GM21423 (cell line): ENCODE measurements at regions not wholly inside any gene's neighbourhood (a gene's known extent, or its start where the extent isn't known, plus 50 kb on each side); places are given as distances from the start of the nearest gene placed in this dataset.

Experiments used
- ATAC-seq: cut with Tn5 transposase; IDR thresholded peaks from one replicate; pipeline ENCODE4 v1.9.1; 2021; ENCODE audit warnings: mild to moderate bottlenecking, moderate library complexity; ENCODE audit not compliant: unreplicated experiment

DNA sequence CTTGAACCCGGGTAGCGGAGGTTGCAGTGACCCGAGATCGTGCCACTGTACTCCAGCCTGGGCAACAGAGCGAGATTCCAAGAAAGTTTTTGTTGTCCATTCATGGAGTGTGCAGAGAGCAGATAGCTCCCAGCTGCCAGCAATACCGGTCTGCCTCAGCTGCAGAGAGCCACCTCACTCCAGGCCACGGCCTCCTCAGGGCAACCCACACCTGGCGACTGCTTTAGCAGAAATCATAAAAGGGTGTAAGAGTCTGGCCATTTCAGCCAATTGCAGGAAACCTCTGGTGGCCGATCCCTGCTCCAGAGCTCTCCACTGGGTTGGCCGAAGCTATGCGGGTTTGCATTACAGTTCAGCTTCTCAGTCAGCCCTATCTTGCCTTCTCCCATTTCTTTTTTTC, 227.4 kb upstream of the BCOR start:
- ATAC-seq, result no peak

DNA sequence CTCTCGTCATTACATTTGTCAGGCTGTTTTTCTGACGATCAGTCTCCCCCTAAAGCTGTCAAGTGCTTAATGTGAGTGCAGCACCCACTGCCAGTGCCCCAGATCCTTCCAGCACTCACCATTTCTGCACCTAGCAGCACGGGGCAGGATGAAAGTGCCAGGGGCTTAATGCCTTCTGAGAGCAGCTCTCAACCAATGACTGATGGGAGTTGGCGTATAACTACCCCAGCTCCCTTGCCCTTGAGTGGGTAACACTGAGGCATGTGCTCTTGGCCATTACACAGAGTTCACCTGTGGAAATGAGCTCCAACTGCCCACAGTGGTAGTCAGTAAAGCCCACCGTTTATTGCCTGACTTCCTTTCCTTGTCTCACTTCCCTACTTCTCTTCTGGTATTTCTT, 226.2 kb upstream of the BCOR start:
- no peak for ATAC-seq

DNA sequence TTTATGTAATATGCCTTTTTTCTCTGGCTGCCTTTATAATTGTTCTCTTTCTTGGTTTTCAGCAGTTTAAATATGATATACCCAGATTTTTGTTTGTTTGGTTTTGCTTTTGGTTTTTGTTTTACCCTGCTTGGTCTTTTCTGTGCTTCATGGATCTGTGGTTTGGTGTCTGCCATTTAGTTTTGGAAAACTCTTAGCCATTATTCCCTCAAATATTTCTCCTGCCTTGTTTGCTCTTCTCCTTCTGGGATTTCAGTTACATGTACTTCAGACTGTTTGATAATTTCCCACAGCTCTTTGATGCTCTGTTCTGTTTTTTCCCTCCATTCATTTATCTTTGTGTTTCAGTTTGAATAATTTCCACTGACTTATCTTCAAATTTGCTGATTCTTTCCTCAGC, 223.1 kb upstream of the BCOR start:
- ATAC-seq, result no peak

DNA sequence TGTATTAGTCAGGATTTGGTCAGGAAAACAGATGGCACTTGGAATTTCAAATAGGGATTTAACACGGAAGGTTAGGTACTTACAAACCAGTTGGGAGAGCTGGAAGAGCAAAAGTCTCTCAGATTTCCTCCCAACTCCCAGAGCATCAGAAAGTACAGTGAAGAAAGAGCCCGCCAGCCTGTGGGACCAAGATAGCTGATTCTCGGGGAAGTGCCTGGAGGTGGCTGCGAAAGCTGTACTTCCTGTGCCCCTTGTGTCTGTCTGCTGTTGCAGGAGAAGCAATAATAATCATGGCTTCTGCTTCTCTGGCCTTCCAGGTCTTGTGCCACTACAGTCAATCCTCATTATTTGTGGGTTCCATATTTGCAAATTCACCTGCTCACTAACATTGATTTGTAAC, 221.0 kb upstream of the BCOR start:
- ATAC-seq, result no peak

DNA sequence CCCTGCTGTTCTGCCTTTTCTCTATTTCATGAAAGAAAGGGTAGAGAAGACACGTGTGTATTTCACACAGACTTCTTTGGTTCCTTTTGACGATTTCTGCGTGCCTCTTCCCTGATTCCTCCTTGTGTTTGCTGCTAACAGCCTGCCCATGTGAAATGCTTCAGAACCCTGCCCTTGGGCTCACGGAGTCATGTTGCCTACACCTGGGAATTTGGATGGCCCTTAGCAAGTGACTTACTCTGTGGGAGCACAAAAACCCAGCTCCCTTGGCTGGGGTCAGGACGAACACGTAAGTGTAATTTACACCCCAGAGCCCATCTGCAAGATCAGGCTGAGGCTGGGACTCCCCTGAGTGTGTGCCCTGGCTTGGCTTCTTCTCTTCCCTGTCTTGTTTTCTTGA, 220.3 kb upstream of the BCOR start:
- ATAC-seq, result no peak

DNA sequence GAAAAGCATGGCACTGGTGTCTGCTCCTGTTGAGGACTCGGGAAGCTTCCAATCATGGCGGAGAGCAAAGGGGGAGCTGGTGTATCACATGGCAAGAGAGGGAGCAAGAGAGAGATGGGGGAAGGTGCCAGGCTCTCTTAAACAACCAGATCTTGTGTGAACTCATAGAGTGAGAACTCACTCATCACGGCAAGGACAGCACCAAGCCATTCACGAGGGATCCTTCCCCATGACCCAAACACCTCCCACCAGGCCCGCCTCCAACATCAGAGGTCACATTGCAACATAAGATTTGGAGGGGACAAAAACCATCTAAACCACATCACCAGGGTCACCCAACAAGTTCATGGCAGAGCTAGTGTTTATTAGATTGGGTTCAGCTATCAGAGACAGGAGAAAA, 218.7 kb upstream of the BCOR start:
- no peak for ATAC-seq

DNA sequence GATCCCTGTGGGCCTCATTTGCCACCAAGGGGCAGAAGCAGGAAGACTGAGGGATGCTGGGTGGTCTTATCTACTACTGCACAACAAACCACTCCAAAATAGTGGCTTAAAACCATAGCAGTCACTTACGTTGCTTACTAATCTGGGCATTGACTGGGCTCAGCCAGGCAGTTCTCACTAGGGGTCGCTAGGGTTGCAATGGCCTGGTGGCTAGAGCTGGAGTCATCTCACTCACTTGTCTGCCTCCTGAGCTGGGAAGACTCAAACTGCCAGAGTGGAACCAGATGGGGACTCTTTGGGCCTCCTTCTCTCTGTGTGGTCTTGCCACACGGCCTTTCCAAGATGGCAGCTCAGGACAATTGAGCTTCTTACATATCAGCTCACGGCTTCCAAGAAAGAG, 216.3 kb upstream of the BCOR start:
- no peak for ATAC-seq

DNA sequence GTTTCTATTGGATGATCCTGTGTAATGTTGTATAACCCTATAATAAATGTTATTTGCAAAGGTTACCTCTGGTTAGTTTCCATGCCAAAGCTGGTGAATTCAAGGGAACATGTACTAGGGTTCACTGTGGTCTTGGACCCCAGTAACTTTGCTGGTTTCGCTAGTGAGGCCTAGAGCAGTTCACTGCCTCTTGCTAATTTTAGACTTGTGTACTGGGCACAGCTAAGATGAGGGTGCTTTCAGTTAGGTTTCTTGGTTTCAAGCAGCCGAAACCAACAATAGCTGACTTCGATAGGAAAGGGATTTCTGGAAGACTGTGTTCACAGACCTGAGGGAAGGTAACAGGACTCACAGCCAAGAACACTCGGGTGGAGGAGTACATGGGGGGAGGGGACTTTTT, 215.5 kb upstream of the BCOR start:
- ATAC-seq, result no peak

DNA sequence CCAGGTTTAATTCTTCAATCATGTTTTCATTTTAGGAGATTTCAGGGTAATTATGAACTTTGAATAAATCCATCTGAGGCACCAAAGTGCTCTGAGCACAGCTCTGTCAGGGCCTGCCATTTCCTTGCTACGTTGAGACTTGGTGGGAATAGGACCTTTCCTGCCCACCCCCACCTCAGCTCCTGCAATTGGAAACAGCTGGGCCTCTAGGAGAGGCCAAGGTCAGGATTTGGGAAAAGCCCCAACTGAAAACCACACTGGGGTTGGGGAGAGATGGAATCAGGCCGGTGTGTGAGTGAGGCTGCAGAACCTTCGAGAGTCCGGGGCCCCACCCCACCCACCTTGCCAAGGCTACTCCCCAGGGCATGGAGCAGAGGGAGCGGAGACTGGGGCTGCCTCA, 212.7 kb upstream of the BCOR start:
- no peak for ATAC-seq

DNA sequence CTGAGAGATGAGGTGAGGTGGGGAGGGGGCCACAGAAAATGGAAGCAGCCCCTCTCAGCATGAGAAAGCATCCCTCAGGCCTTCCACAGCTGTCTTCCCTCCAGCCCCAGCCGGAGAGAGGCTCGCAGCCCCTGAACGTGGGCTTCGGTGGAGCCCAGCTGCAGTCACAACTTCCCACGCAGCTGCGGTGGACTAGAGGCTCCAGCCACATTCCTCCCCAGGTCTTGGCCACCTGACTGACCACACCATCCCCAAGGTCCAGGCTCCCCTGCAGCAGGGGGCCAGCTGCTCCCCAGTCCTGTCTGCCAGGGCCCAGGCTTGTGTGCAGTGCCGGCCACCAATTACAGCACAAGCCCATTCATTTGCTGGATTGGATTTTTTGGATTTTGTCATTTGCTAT, 212.3 kb upstream of the BCOR start:
- ATAC-seq, result no peak

DNA sequence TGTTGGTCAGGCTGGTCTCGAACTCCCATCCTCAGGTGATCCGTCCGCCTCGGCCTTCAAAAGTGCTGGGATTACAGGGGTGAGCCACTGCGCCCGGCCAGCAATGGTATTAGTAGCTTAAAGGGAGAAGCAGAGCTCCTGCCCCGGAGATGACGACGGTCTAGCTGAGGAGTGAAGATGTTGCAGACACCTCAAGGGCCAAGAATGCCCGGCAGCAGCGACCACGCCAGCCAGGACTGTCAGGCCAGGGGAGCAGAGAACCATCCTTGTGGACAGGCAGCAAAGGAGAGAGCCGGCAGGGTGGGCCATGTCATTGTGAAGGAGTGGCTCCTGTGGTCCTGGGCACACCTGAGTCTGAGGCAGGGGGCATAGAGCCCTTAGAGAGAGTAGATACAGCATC, 210.1 kb upstream of the BCOR start:
- ATAC-seq, result no peak

DNA sequence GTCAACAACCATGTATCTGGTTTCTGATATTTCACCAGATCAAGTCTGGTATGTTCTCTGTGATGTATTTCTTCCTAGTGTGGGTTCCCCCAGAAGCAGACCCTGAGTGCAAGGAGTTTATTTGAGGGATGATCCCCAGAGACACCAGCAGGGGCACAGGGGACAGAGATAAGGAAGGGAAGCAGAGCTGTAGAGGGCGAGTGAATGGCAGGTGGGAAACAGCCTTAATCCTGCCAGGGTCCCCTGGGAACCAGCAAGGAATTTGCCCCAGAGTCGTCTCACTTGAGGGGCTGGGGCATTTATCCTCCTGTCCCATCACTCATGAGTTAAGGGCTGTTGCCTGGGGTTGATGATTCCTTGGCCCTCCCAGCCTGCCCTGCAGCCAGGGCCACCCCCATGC, 206.4 kb upstream of the BCOR start:
- ATAC-seq, result no peak

DNA sequence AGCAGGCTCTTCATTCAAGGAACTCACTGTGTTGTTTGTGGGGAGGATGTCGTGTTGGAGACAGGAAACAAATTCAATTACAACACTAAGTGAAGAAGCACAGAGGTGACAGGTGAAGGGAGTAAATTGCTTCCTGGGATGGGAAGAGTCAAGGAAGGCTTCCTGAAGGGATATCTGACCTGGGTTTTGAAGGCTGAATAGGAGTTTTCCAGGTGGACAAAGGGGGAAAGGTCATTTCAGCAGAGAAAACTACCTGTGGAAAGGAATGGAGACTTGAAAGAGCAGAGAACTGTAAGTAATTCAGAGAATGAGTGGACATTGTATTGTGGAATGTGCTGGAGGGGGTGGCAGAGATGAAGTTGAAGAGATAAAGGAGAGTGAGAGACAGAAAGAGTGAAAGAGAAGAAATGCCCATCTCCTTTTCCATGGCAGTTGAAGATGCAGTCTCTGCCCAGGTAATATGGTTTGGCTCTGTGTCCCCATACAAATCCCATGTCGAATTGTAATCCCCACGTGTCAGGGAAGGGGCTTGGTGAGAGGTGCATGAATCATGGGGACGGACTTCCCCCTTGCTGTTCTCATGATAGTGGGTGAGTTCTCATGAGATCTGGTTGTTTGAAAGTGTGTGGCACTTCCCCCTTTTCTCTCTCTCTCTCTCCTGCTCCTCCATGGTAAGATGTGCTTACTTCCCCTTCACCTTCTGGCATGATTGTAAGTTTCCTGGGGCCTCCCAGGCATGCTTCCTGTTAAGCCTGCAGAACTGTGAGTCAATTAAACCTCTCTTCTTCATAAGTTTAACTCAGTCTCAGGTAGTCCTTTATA, 205.7 kb upstream of the BCOR start:
- no peak for ATAC-seq

DNA sequence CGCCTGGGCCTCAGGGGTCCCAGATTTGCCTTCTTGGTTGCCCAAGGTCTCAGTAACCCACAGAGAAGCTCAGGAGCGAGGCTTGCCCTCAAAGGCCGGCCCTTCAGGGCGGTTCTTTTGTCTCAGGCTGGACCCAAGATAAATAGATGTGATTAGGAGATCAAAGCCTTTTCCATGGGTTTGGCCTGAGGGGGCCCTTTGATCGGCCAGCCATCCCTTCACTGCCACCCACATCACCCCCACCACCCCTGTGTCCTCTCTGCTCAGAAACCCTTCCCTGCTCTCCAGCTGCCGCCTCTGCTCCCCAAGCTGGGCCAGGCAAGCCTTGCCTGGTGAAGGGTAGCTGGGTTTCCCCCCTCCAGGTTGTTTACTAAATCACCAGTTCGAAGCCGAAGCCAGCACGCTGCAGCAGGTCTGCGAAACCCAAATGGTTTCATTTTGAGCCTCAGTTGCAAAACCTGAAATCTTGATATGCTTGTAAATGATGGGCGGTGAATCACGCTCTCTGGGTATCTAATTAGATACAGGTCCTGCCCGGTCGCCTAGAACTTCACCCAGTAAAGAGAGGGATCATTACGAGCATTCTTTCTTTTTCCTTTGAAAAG, 202.6 kb upstream of the BCOR start:
- no peak for ATAC-seq

DNA sequence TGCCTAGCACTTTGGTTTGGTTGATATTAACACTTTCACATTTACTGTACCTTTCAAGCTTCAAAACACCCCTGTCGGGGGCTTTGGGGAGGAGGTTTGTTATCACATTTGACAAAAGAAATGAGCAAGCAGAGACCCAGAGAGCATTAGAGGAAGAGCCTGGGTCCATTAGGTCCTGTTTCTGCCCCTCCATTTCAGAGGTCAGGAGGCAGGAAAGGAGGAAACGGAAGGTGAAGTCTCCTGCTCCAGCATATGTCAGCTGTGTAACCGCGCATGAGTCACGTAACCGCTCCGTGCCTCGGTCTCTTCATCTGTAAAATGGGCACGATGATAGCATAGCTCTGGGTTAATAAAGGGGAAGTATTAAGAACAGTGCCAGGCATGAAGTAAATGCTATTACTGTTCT, 201.9 kb upstream of the BCOR start:
- ATAC-seq, result no peak

DNA sequence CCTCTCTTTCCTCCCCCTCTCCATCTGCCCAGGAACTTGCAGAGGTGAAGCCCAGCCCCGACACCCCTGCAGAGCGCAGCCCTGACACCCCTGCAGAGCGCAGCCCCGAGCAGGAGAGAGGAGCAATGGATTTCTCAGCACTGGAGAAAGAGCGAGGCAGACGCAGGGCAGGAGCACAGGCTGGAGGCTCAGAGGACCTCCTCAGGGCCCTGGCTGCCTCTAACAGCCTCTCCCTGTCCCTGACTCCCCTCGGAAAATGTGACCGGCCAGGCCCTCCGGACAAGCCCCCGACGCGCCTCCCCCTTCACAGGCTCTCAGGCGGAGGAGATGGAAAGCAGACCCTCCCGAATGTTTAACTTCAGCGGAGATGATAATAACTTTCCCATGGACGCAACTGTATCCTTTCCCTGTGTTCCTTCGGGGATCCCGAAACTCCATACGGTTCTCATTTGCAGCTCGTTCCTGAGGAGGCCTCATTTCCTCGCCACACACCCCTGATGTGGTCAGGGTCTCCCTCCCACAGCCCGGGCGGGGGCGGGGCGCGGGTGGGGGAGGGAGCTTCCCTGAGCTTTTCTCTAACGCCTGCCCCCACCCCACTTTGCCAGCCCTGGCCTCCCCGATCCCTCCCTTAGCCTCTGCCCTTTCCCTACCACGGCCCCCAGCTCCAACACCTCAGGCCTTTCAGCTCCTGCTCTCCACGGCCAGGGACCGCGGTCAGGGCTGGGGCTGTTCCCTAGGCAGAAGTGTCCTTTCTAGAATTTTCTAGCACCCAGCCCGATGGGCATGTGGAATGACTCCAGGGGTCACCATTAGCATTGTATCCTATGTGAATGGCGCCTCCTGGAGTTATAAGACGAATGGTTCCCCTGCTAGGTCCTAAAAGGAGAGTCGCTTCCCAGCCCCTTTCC, 201.1 kb upstream of the BCOR start:
- no peak for ATAC-seq

DNA sequence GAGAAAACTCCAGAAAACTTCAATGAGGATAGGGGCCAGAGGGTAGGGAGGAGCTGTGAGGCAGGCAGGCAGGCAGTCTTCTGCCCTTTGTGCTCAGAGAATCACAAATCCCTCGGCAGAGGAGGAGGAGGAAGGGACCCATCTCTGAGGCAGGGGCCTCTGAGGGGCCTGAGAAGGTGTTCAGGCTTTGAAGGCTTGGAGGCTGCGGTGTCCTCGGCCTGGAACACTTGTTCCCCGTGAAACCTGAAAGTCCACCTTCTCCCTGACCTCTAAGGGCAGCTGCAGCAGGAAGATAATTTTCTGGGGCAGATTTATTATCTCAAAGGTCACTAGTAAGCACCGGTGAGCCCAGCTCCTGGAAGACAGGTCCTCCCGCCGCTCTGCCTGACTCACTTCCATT, 200.3 kb upstream of the BCOR start:
- ATAC-seq, result no peak

DNA sequence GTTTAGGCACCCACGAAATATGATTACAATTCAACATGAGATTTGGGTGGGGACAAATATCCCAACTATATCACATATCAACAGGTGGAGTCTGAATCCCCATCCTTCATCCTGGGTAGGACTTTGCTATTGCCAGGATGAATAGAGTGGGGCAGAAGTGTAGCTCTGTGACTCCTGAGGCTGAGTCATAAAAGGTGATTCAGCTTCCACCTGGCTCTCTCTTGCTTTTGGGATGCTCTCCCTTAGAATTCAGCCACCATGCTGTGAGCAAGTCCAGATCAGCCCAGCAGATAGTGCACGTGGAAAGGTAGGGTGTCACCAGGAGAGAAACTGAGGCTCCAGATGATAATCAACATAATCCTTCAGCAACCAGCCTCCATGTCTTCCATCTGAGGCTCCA, 193.8 kb upstream of the BCOR start:
- ATAC-seq, result no peak

DNA sequence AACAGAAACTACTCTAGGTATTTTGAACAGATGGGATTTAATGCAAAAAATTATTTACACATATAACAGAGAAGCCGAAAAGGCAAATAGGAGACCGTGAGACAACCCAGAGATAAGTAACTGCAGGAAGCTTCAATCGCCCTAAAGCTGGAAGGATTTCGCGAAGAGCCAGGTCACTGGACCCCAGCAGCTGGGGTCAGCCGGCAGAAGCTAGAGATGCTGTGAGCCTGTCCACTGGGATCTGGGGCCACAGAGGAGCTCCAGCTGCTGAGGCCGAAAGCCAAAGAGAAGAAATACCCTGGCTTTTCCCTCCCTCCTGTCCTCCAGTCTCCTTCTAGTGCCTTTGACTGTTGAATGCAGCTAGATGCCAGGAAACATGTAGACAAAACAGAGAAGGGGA, 192.8 kb upstream of the BCOR start:
- ATAC-seq, result no peak

DNA sequence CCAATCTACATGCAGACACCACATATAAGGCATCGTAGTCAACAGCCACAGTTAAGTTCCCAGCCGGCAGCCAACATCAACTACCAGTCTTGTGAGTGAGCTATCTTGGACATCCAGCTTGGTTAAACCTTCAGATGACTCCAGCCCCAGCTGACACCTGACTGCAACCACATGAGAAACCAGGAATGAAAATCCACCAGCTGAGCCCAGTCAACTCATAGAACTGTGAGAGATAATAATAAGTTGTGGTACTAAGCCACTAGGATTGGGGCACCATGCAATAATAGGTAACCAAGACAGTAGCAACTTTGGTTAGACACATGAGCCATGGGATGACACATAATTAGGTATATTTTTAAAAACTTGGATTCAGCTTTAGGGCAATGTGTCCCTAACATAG, 188.1 kb upstream of the BCOR start:
- no peak for ATAC-seq

DNA sequence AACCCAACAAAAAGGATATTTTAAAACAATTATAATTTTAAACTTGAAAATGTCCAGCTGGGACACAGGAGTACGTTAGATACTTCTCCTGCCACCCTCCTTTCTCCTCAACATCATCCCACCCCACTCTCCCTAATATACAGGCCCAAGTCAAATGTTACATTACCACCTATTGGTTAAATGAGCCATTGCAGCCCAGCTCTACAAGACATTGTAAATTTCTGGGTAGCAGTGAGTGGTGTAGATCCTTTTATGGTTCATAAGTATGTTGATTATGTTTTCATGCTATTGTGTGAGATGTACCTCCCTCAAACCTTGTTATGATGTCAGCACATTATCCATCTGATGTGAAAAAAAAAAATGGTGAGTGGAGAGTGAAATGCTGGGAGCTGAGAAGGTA, 187.1 kb upstream of the BCOR start:
- ATAC-seq, result no peak

DNA sequence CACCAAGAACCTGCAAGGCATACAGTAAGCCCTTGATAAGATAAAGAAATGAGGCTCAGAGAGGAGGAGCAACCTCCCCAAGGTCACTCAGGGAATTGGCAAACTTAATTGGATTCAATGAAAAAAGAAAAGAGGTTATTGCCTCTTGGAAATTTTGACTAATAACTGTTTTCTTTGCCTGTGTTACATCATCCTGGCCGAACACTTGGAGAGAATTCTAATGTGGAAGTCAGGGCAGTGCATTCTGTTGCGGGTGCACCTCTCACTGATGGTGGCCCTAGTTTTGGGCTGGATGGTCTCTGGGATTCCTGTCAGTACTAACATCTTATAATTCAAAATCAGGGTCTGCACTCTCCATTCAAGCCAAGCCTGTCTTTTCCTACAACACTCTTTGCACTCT, 186.2 kb upstream of the BCOR start:
- no peak for ATAC-seq
